Femur (tissue), 1 donor: ENCODE measurements at regions not wholly inside any gene's neighbourhood (a gene's known extent, or its start where the extent isn't known, plus 50 kb on each side); places are given as distances from the start of the nearest gene placed in this dataset.
"Not testable (repeated sequence)": the region's sequence is repeated elsewhere in the genome, so short reads cannot be mapped to it uniquely, and the experiment has no call there.

ENCODE experiments used
- DNase-seq: peaks from one replicate; pipeline ENCODE4 v3.0.0-alpha.2; 2017

GRCh38 chr3:106083207-106083606 lies 214.4 kb upstream of the CBLB start:
- no peak for DNase-seq

- DNase-seq: no peak
Observed at GRCh38 chr3:106083854-106084253, 215.0 kb upstream of the CBLB start.

GRCh38 chr3:106086038-106086437 lies 217.2 kb upstream of the CBLB start:
- no peak for DNase-seq

GRCh38 chr3:106086636-106087035 lies 217.8 kb upstream of the CBLB start:
- DNase-seq: no peak

- no peak for DNase-seq
Observed at GRCh38 chr3:106088304-106088703, 219.5 kb upstream of the CBLB start.

GRCh38 chr3:106088899-106089298 lies 220.1 kb upstream of the CBLB start:
- DNase-seq: no peak

- DNase-seq: no peak
Observed at GRCh38 chr3:106089806-106090205, 221.0 kb upstream of the CBLB start.

GRCh38 chr3:106092792-106093191 lies 224.0 kb upstream of the CBLB start:
- no peak for DNase-seq

- no peak for DNase-seq
Observed at GRCh38 chr3:106093616-106094015, 224.8 kb upstream of the CBLB start.

GRCh38 chr3:106097817-106098435 lies 229.1 kb upstream of the CBLB start:
- no peak for DNase-seq

- DNase-seq: no peak
Observed at GRCh38 chr3:106103383-106103782, 234.6 kb upstream of the CBLB start.

GRCh38 chr3:106104078-106104477 lies 235.3 kb upstream of the CBLB start:
- no peak for DNase-seq

GRCh38 chr3:106108925-106109324 lies 240.1 kb upstream of the CBLB start:
- no peak for DNase-seq

GRCh38 chr3:106112561-106112960 lies 243.7 kb upstream of the CBLB start:
- DNase-seq: not testable (repeated sequence)

- DNase-seq: no peak
Observed at GRCh38 chr3:106113747-106114146, 244.9 kb upstream of the CBLB start.

GRCh38 chr3:106114220-106114619 lies 245.4 kb upstream of the CBLB start:
- DNase-seq: no peak

GRCh38 chr3:106114848-106115247 lies 246.0 kb upstream of the CBLB start:
- no peak for DNase-seq

- no peak for DNase-seq
Observed at GRCh38 chr3:106115557-106115956, 246.7 kb upstream of the CBLB start.

GRCh38 chr3:106116733-106117489 lies 248.1 kb upstream of the CBLB start:
- DNase-seq: no peak

- DNase-seq: no peak
Observed at GRCh38 chr3:106117490-106117858, 248.7 kb upstream of the CBLB start.

GRCh38 chr3:106119614-106120082 lies 250.8 kb upstream of the CBLB start:
- DNase-seq: no peak

GRCh38 chr3:106120356-106120755 lies 251.5 kb upstream of the CBLB start:
- no peak for DNase-seq

GRCh38 chr3:106121491-106122289 lies 252.9 kb upstream of the CBLB start:
- DNase-seq: no peak

GRCh38 chr3:106124818-106125217 lies 256.0 kb upstream of the CBLB start:
- DNase-seq: no peak
